ENCODE measurements at regions not wholly inside any gene's neighbourhood (a gene's known extent, or its start where the extent isn't known, plus 50 kb on each side); places are given as distances from the start of the nearest gene placed in this dataset.

DNA sequence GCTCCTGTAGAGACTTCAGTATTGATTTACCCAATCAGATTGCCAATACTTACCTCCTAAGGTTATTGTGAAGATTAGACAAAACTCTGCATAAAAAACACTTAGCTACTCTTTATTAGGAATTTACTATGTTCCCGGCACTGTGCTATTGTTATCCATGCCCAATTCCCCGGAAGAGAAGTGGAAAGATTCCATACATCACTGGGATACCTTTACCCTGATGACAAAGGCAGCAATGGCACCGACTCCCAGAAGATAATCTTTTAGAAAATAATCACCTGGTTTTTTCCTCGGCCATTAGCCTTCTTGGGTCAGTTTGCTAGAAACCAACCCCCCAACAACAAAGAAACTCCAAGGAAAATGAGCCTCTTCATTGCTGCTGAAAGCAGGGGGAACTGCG is 226.0 kb downstream of the SNX18 start:
- DNase-seq (ENCODE audit: low spot score), result no peak

- DNase-seq (ENCODE audit: low spot score), result no peak
Observed at GRCh38 chr5:54742417-54742891, 224.9 kb downstream of the SNX18 start.

DNA sequence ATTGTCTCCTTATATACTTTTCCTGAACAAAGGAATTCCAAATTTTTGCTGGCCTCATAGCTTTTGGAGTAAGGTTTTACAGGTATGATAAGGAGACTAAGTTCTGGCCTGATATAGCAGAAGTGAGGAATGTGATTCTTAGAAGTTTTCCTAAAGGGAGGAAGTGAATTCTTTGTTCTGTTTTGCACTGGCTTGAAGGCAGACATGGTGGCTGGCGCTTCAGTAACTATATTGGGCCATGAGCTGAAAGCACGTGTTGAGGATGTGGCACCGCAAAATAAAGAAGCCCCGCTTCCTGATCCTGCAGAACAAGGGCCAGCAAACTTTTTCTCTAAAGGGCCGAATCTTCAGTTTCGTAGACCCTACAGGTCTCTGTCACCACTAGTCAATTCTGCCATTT is 224.2 kb downstream of the SNX18 start:
- DNase-seq (ENCODE audit: low spot score), result no peak

GRCh38 chr5:54740141-54740540 is 222.6 kb downstream of the SNX18 start:
- no peak for DNase-seq (ENCODE audit: low spot score)

DNA sequence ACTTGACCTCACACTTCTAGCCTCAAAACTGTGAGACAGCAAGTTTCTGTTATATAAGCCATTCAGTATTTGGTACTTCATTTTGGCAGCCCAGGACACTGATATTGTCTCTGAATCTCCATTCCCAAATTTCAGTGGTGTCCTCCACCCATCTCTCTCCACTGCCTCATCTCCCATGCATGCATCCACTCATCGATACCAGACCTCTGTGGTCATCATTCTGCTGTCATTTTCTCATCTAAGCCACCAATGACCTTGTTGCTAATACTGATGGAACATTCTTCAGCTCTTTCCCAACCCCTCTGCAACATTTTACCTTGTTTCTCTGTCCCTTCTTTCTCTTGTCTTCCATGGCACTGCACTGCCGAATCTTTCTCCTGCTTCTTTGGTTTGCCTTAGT is 221.8 kb downstream of the SNX18 start:
- no peak for DNase-seq (ENCODE audit: low spot score)

DNA sequence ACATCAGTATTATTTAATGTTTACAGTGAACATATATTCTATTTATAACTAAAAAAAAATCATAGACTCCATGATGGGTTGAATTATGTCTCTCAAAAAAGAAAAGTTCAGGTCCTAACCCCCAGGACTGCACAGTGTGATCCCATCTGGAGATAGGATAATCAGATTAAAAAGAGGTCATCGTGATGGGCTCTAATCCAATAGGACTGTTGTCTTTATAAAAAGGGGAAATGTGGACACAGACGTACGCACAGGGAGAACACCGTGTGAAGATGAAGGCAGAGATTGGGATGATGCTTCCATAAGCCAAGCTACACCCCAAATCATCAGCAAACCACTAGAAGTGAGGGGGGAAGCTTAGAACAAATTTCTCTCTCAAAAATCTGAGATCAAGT is 221.4 kb downstream of the SNX18 start:
- no peak for DNase-seq (ENCODE audit: low spot score)

DNA sequence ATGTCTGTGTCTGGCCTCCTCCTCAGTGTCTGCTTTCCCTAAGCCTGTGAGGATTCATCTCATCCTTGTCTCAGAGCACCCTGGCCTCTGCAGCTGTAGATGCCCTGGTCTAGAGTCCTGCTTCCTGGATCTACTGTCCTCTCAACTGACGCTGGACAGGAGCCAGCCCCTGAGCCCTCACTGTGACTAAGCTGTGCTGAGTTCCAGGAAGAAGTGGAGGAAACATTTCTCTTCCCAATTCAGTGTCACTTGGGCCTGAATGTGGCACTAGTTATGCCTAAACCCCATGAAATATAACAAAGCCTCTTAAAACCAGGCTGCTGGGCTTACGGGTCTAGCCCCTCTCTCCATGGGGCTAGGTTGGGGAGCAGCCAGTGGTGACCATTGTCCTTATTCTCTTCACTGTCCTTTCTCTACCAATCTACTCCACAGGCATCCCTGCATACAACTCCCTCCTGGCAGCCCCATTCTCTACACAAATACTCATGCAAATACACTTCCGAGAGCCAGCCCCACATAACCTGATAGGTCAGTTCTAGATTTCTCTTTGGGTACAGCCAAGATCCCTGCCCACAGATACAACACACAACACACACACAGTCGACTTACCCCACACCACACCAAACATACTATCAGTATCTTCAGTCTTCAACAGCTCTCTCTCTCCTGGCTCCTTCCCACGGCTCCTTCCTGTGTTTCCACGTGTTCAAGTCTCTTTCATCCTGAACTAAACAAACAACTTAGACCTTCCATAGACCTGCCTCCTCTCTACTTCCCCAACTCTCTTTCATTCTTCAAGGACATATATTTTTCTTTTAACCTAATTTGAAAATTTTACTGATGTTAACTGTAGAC is 220.8 kb downstream of the SNX18 start:
- no peak for DNase-seq (ENCODE audit: low spot score)

DNA sequence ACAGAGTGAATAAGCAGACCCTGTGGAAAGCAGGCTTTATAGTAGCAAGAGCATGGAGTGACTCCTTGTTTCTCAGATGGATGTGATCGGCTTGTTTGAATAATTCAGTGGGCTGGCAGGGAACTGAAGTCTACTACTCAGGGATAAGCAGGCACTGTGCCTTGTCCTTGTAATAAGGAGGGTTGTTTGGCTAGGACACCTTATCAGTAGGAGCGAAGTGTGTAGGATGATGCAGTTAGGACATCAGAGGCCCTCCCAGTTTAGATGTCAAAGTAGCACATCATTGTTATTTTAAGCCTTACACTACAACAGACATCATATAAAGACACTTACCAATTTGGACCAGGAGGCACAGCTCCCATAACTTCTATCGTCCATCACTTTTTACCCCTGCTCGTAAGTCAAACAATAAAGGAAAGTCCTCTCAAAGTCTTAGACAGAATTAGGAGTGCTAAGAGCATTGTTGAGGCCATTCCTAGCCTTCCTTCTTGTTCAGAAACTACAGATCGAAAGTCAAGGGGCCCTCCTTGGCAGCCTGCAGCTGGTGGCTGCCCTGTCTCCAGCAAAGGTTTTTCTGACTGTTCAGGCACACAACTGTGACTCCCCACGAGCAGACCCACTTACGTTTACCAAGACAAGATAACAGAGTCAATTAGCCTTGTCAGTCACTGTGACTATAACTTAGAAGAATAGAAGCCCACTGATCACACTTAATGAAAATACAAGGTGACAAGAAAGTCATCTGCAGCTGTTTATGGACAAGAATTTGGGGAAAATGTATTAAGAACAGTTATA is 218.6 kb downstream of the SNX18 start:
- no peak for DNase-seq (ENCODE audit: low spot score)

DNA sequence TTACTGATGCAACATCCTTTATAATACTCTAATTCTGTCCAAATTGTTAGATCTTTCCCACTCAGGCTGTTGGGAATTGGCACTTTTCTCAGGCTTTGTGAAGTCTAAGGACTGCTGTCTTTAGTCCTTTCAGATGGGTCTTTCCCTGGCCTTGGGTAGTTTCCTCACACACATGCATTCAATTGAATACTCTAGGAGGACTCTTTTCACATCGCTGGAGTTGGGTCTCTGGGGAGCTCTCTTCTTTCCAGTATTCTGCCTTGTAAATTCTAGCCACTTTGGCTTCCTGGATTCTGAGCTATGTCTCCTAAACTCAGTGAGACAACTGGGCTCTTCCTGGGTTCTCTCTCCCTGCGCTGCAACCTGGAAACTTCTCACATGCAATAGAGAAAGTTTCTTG is 215.5 kb downstream of the SNX18 start:
- DNase-seq (ENCODE audit: low spot score), result no peak

DNA sequence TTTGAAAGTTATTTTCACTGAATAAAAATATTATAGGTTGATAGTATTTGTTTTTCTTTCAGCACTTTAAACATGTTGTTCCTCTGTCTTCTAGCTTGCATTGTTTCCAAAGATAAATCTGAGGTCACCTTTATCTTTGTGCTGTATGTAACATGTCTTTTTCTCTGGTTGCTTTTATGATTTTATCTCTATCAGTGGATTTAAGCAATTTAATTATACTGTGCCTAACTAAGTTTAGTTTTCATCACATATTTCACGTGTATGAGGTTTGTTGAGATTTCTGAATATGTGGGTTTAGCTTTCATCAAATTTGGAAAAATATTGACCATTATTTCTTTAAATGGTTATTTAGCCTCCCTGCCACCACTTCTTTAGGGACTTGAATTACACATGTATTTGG is 214.5 kb downstream of the SNX18 start:
- no peak for DNase-seq (ENCODE audit: low spot score)

- no peak for DNase-seq (ENCODE audit: low spot score)
Observed at GRCh38 chr5:54728588-54728915, 211.0 kb downstream of the SNX18 start.

GRCh38 chr5:54727874-54728587 is 210.5 kb downstream of the SNX18 start:
- DNase-seq (ENCODE audit: low spot score), result no peak

DNA sequence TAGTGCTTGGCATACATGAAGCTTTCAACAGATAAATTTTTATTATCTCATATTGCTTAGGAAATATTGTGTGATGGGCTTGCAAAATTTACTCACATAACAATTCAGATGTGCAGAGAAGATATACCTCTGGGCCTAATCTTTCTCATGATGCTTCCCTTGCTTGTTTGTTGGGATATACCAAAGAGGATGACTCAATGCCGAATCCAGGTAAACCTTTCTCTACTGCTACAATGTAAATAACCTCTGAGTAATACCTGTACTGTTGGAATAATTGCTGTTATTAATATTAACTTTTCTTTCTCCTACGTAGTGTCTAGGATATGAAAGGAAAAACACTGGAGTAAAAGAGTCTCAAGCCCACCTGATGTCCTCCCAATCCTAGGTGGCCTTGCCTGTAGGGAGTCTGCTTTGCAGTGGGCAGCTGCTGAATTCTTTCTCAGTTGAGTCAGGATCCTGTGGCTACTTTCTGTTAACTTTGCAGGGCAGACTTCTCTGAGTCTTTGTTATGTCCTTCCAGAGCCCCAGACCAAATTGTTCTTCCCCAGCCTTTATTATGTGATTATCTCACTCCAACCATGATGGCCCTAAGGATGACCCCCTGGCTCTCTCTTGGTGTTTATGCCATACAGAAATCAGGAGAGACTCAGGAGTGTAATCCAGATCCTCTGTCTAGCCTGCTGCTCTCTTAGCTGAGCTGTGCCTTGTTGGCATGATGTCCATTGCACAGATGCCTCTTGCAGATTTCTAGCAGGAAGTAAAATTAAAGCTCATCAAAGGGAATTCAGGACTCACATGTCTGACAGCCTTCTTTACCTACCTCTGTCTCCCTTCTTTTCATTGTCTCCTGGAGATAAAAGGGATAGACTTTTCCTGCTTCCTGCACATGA is 208.1 kb downstream of the SNX18 start:
- DNase-seq (ENCODE audit: low spot score), result no peak

- DNase-seq (ENCODE audit: low spot score), result no peak
Observed at GRCh38 chr5:54722846-54723433, 205.4 kb downstream of the SNX18 start.

- DNase-seq (ENCODE audit: low spot score), result no peak
Observed at GRCh38 chr5:54721951-54722654, 204.5 kb downstream of the SNX18 start.

- no peak for DNase-seq (ENCODE audit: low spot score)
Observed at GRCh38 chr5:54721116-54721515, 203.6 kb downstream of the SNX18 start.

DNA sequence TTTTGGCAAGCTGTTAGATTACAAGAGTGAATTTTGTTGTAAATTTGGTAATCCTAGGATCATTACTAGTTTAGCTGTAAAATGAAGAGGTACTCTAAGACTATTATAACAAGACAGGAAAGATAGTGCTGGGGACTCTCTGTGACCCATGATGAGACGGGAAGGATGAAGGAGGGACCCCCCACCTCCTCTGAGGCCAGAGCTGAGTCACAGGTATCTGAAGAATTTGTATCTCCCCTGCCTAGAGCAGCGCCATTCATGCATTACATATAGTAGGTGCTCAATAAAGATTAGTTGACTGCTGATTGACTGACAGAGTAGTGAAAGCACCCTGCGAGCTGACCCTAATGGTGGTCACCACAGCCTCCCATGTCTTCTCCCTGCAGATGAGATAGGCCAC is 202.8 kb downstream of the SNX18 start:
- DNase-seq (ENCODE audit: low spot score), result no peak

GRCh38 chr5:54719384-54720283 is 202.1 kb downstream of the SNX18 start:
- DNase-seq (ENCODE audit: low spot score), result no peak

GRCh38 chr5:54718656-54719055 is 201.1 kb downstream of the SNX18 start:
- no peak for DNase-seq (ENCODE audit: low spot score)

GRCh38 chr5:54717870-54718269 is 200.3 kb downstream of the SNX18 start:
- no peak for DNase-seq (ENCODE audit: low spot score)
